NCI-H2107 (cell line): ENCODE measurements at regions not wholly inside any gene's neighbourhood (a gene's known extent, or its start where the extent isn't known, plus 50 kb on each side); places are given as distances from the start of the nearest gene placed in this dataset.
"Not testable (repeated sequence)": the region's sequence is repeated elsewhere in the genome, so short reads cannot be mapped to it uniquely, and the experiment has no call there.

Experiments
- DNase-seq: peaks from one replicate; lab custom pipeline; 2025; lab: John Stamatoyannopoulos, UW

- no peak for DNase-seq
Measured at GRCh38 chr2:136715146-136715545, 50.2 kb upstream of the THSD7B start.

- DNase-seq = no peak
Measured at GRCh38 chr2:136714452-136714951, 50.8 kb upstream of the THSD7B start.

- DNase-seq = no peak
Measured at GRCh38 chr2:136713739-136714138, 51.6 kb upstream of the THSD7B start.

GRCh38 chr2:136705336-136705735, 60.0 kb upstream of the THSD7B start:
- DNase-seq = no peak

- DNase-seq = no peak
Measured at GRCh38 chr2:136703214-136703613, 62.1 kb upstream of the THSD7B start.

- no peak for DNase-seq
Measured at GRCh38 chr2:136696438-136696837, 68.9 kb upstream of the THSD7B start.

- no peak for DNase-seq
Measured at GRCh38 chr2:136693966-136694365, 71.4 kb upstream of the THSD7B start.

GRCh38 chr2:136680079-136680478, 85.3 kb upstream of the THSD7B start:
- DNase-seq = not testable (repeated sequence)

- no peak for DNase-seq
Measured at GRCh38 chr2:136665736-136666135, 99.6 kb upstream of the THSD7B start.

- no peak for DNase-seq
Measured at GRCh38 chr2:136664713-136665405, 100.5 kb upstream of the THSD7B start.

- no peak for DNase-seq
Measured at GRCh38 chr2:136658201-136658600, 107.1 kb upstream of the THSD7B start.

- DNase-seq = no peak
Measured at GRCh38 chr2:136653861-136654260, 111.5 kb upstream of the THSD7B start.

- DNase-seq = no peak
Measured at GRCh38 chr2:136651456-136652010, 113.8 kb upstream of the THSD7B start.

- no peak for DNase-seq
Measured at GRCh38 chr2:136647039-136647438, 118.3 kb upstream of the THSD7B start.

GRCh38 chr2:136645236-136645828, 120.0 kb upstream of the THSD7B start:
- no peak for DNase-seq

GRCh38 chr2:136639651-136640050, 125.7 kb upstream of the THSD7B start:
- no peak for DNase-seq

- no peak for DNase-seq
Measured at GRCh38 chr2:136638193-136638592, 127.2 kb upstream of the THSD7B start.

- DNase-seq = no peak
Measured at GRCh38 chr2:136637402-136637801, 127.9 kb upstream of the THSD7B start.

GRCh38 chr2:136628490-136628889, 136.9 kb upstream of the THSD7B start:
- DNase-seq = no peak

- DNase-seq = no peak
Measured at GRCh38 chr2:136613096-136613495, 152.2 kb upstream of the THSD7B start.

GRCh38 chr2:136612079-136612478, 153.3 kb upstream of the THSD7B start:
- no peak for DNase-seq

- DNase-seq = no peak
Measured at GRCh38 chr2:136611451-136611850, 153.9 kb upstream of the THSD7B start.

GRCh38 chr2:136582628-136583205, 182.6 kb upstream of the THSD7B start:
- DNase-seq = no peak
